H1 (cell line): ENCODE measurements at regions not wholly inside any gene's neighbourhood (a gene's known extent, or its start where the extent isn't known, plus 50 kb on each side); places are given as distances from the start of the nearest gene placed in this dataset.
A peak's percentile ranks its signal among the peaks of the same experiment; 100 is the strongest.

Experiments used
- CTCF ChIA-PET: fragments of 300-600 bp; sonication (Branson Sonifier 250); formaldehyde crosslinking; loops from one replicate; lab custom pipeline; 2021; ENCODE audit not compliant: partially characterized antibody; lab: Charles Lee
- POLR2A ChIA-PET: fragments of 300-600 bp; sonication (Branson Sonifier 250); formaldehyde crosslinking; loops from one replicate; lab custom pipeline; 2021; ENCODE audit warnings: inconsistent platforms; ENCODE audit not compliant: partially characterized antibody; lab: Charles Lee
- DNase-seq, 2 experiments: peaks; one replicate each; pipeline versions ENCODE4 v3.0.0 to v3.0.0-alpha.2; 2010 to 2022; ENCODE audit warnings: low spot score in 2 of 2, low read depth in 1 of 2, mixed read lengths in 1 of 2
- FAIRE-seq: peaks from 2 replicates; lab custom pipeline; 2011; peaks lifted over from hg19 to GRCh38; lab: Jason Lieb, UNC
- H2AFZ ChIP-seq: 2 replicates; pipeline ENCODE4 v1.8.1; 2012; ENCODE audit warnings: low read length, inconsistent platforms
- H2AK5ac ChIP-seq: 2 replicates; pipeline ENCODE4 v1.6.1; 2013; ENCODE audit warnings: low read depth, low read length
- H2BK120ac ChIP-seq: replicated peaks from 2 replicates; pipeline ENCODE3; 2013; ENCODE audit warnings: low read depth, low read length, inconsistent platforms
- H2BK12ac ChIP-seq: 2 replicates; pipeline ENCODE4 v1.6.1; 2013; ENCODE audit warnings: low read depth, low read length
- H2BK15ac ChIP-seq: 2 replicates; pipeline ENCODE4 v1.6.1; 2013; ENCODE audit warnings: low read length
- H2BK20ac ChIP-seq: 2 replicates; pipeline ENCODE4 v1.6.1; 2013; ENCODE audit warnings: low read length
- H2BK5ac ChIP-seq: 2 replicates; pipeline ENCODE4 v1.6.1; 2013; ENCODE audit warnings: low read depth, low read length
- H3K14ac ChIP-seq: 2 replicates; pipeline ENCODE4 v1.6.1; 2013; ENCODE audit warnings: inconsistent platforms; ENCODE audit not compliant: insufficient read length
- H3K18ac ChIP-seq: 2 replicates; pipeline ENCODE4 v1.6.1; 2013; ENCODE audit warnings: low read length; ENCODE audit errors: extremely low read depth
- H3K23ac ChIP-seq: 2 replicates; pipeline ENCODE4 v1.6.1; 2013; ENCODE audit warnings: inconsistent platforms; ENCODE audit not compliant: insufficient read length
- H3K23me2 ChIP-seq: 2 replicates; pipeline ENCODE4 v1.6.1; 2013; ENCODE audit warnings: low read depth, low read length
- H3K27ac ChIP-seq: 2 replicates; pipeline ENCODE4 v1.6.1; 2011; ENCODE audit warnings: low read depth, low read length, inconsistent platforms
- H3K27me3 ChIP-seq, 4 experiments: replicated peaks in 1 of 4; 1 replicate in 1 of 4; 2 replicates in 3 of 4; pipeline versions ENCODE4 v1.6.1 to v1.8.1; 2011 to 2013; ENCODE audit warnings: low read length in 3 of 4, mild to moderate bottlenecking in 3 of 4, inconsistent platforms in 2 of 4, mixed read lengths in 2 of 4, moderate library complexity in 1 of 4; ENCODE audit not compliant: control insufficient read depth in 3 of 4, insufficient read depth in 3 of 4; ENCODE audit errors: extremely low read depth in 1 of 4
- H3K36me3 ChIP-seq, 4 experiments: 2 replicates each; pipeline versions ENCODE4 v1.6.1 to v1.8.1; 2011 to 2013; ENCODE audit warnings: mild to moderate bottlenecking in 4 of 4, low read length in 3 of 4, moderate library complexity in 2 of 4, control low read depth in 1 of 4, inconsistent platforms in 1 of 4; ENCODE audit not compliant: insufficient read depth in 4 of 4, control insufficient read depth in 2 of 4
- H3K4ac ChIP-seq: replicated peaks from 2 replicates; pipeline ENCODE3; 2013; ENCODE audit warnings: low read length, low read depth, mixed read lengths, inconsistent platforms; ENCODE audit not compliant: insufficient read length
- H3K4me1 ChIP-seq, 4 experiments: replicated peaks in 1 of 4; 1 replicate in 1 of 4; 2 replicates in 3 of 4; pipeline versions ENCODE4 v1.6.1 to v1.8.1; 2011 to 2013; ENCODE audit warnings: low read length in 3 of 4, inconsistent platforms in 2 of 4, mixed read lengths in 1 of 4; ENCODE audit not compliant: insufficient read depth in 4 of 4, control insufficient read depth in 3 of 4
- H3K4me2 ChIP-seq, 2 experiments: 2 replicates each; pipeline versions ENCODE4 v1.6.1 to v1.8.1; 2011 to 2013; ENCODE audit warnings: low read depth in 2 of 2, low read length in 2 of 2, control low read depth in 1 of 2, inconsistent platforms in 1 of 2, mild to moderate bottlenecking in 1 of 2; ENCODE audit not compliant: insufficient read depth in 1 of 2
- H3K4me3 ChIP-seq, 4 experiments: fragments of 200-600, 300-600 bp in 1 of 4; sonication (generic), shearing (Covaris generic), sonication (Bioruptor Twin) in 1 of 4; 2 replicates each; pipeline versions ENCODE4 v1.5.1 to v1.8.1; 2011 to 2016; ENCODE audit warnings: low read length in 4 of 4, low read depth in 3 of 4, control low read depth in 2 of 4, inconsistent platforms in 2 of 4, mild to moderate bottlenecking in 2 of 4, mixed read lengths in 1 of 4, moderate library complexity in 1 of 4; ENCODE audit not compliant: insufficient read depth in 2 of 4; ENCODE audit errors: extremely low read depth in 1 of 4
- H3K56ac ChIP-seq: replicated peaks from 2 replicates; pipeline ENCODE3; 2013; ENCODE audit warnings: low read depth, mild to moderate bottlenecking, mixed read lengths, low read length, inconsistent platforms; ENCODE audit not compliant: insufficient read length
- H3K79me1 ChIP-seq: 2 replicates; pipeline ENCODE4 v1.6.1; 2013; ENCODE audit warnings: low read depth, low read length, control low read depth
- H3K79me2 ChIP-seq, 2 experiments: 2 replicates each; pipeline versions ENCODE4 v1.6.1 to v1.8.1; 2012 to 2013; ENCODE audit warnings: low read length in 2 of 2, mild to moderate bottlenecking in 2 of 2, inconsistent platforms in 1 of 2; ENCODE audit not compliant: insufficient read depth in 2 of 2, control insufficient read depth in 1 of 2
- H3K9ac ChIP-seq, 4 experiments: replicated peaks in 1 of 4; 1 replicate in 1 of 4; 2 replicates in 3 of 4; pipeline versions ENCODE4 v1.6.1 to v1.8.1; 2011 to 2013; ENCODE audit warnings: low read depth in 3 of 4, low read length in 3 of 4, control low read depth in 2 of 4, mild to moderate bottlenecking in 2 of 4, moderate library complexity in 2 of 4, inconsistent platforms in 1 of 4; ENCODE audit errors: extremely low read depth in 1 of 4
- H3K9me3 ChIP-seq, 2 experiments: 2 replicates each; pipeline versions ENCODE4 v1.6.1 to v1.8.1; 2012 to 2013; ENCODE audit warnings: mild to moderate bottlenecking in 2 of 2, moderate library complexity in 2 of 2, control low read depth in 1 of 2, inconsistent platforms in 1 of 2, low read depth in 1 of 2, low read length in 1 of 2, mixed read lengths in 1 of 2; ENCODE audit not compliant: insufficient read depth in 2 of 2
- H4K20me1 ChIP-seq, 2 experiments: replicated peaks in 1 of 2; 2 replicates each; pipeline versions ENCODE3 to v1.8.1; 2011 to 2013; ENCODE audit warnings: inconsistent platforms in 2 of 2, low read length in 2 of 2, mild to moderate bottlenecking in 1 of 2; ENCODE audit not compliant: insufficient read depth in 2 of 2, control insufficient read depth in 1 of 2
- H4K5ac ChIP-seq: 2 replicates; pipeline ENCODE4 v1.6.1; 2013; ENCODE audit warnings: low read length, low read depth, mixed read lengths, inconsistent platforms; ENCODE audit not compliant: insufficient read length
- H4K8ac ChIP-seq: 2 replicates; pipeline ENCODE4 v1.8.0; 2013; ENCODE audit warnings: mild to moderate bottlenecking, moderate library complexity, low read length, inconsistent platforms; ENCODE audit not compliant: insufficient read depth; ENCODE audit errors: extremely low read depth
- H4K91ac ChIP-seq: replicated peaks from 2 replicates; pipeline ENCODE3; 2013; ENCODE audit warnings: low read length, mixed read lengths, inconsistent platforms; ENCODE audit not compliant: insufficient read length
- CREB1 ChIP-seq: IDR thresholded peaks from 2 replicates; pipeline ENCODE4 v1.6.1; 2012; ENCODE audit warnings: inconsistent platforms
- CTCF ChIP-seq, 3 experiments: IDR thresholded peaks; 1 replicate in 2 of 3; 2 replicates in 1 of 3; pipeline versions ENCODE4 v1.5.1 to v1.6.1; 2011; ENCODE audit warnings: low read length in 3 of 3, mild to moderate bottlenecking in 3 of 3, inconsistent platforms in 2 of 3, low read depth in 1 of 3, moderate library complexity in 1 of 3; ENCODE audit not compliant: insufficient read depth in 1 of 3; ENCODE audit errors: control extremely low read depth in 1 of 3
- HDAC2 ChIP-seq, 2 experiments: fragments of 300-600 bp in 1 of 2; sonication (generic) in 1 of 2; IDR thresholded peaks; 2 replicates each; pipeline ENCODE4 v1.6.1; 2011 to 2012; ENCODE audit warnings: low read depth in 2 of 2, low read length in 2 of 2, mild to moderate bottlenecking in 2 of 2, moderate library complexity in 2 of 2, borderline replicate concordance in 1 of 2, inconsistent platforms in 1 of 2
- KDM4A ChIP-seq: IDR thresholded peaks from one replicate; pipeline ENCODE4 v1.7.1; 2012; ENCODE audit warnings: low read depth, mild to moderate bottlenecking, moderate library complexity, low read length, inconsistent platforms; ENCODE audit not compliant: severe bottlenecking
- PHF8 ChIP-seq: fragments of 200-600 bp; sonication (generic); conservative IDR thresholded peaks from 2 replicates; pipeline ENCODE4 v1.7.1; 2012; ENCODE audit warnings: low read depth, mild to moderate bottlenecking, inconsistent platforms, low read length, moderate library complexity
- RBBP5 ChIP-seq: IDR thresholded peaks from 2 replicates; pipeline ENCODE4 v1.7.1; 2012; ENCODE audit warnings: low read depth, mild to moderate bottlenecking, inconsistent platforms, low read length, moderate library complexity, borderline replicate concordance
- SIRT6 ChIP-seq: IDR thresholded peaks from one replicate; pipeline ENCODE4 v1.7.1; 2012; ENCODE audit warnings: low read length, inconsistent platforms
- SIX5 ChIP-seq: IDR thresholded peaks from 2 replicates; pipeline ENCODE4 v1.6.1; 2011; ENCODE audit warnings: mild to moderate bottlenecking, low read depth, low read length
- WGBS, 2 experiments: shearing (Covaris generic) in 1 of 2; methylation state at CpG; one replicate each; pipeline versions ENCODE4 v1.1.6 to v1.1.7; 2013 to 2015; ENCODE audit warnings: low lambda C conversion rate in 2 of 2, mixed read lengths in 2 of 2, inconsistent platforms in 1 of 2, low coverage in 1 of 2, missing lambda C conversion rate in 1 of 2; ENCODE audit not compliant: insufficient replicate concordance in 2 of 2, insufficient coverage in 1 of 2, insufficient read length in 1 of 2; ENCODE audit errors: extremely low coverage in 1 of 2, missing lambda C conversion rate in 1 of 2; 5-methylcytosine and 5-hydroxymethylcytosine counted together

GRCh38 chr9:134976403-134976802 is 58.7 kb upstream of the FCN1 start:
- H4K20me1 ChIP-seq, result no peaks in the 10 kb centered on the region
- TF ChIP-seq CREB1 (no peak), HDAC2 (IDR thresholded peaks at IDR 0.05; ENCODE audit: borderline replicate concordance in 1 of 2, low read depth in 2 of 2, low read length in 2 of 2) (no peak), KDM4A (no peak), PHF8 (no peak), SIRT6 (no peak), SIX5 (no peak), CTCF (IDR thresholded peaks at IDR 0.05; ENCODE audit: control extremely low read depth in 1 of 3, insufficient read depth in 1 of 3, low read depth in 1 of 3, low read length in 3 of 3) (no peak), RBBP5 (no peak)

More at GRCh38 chr9:134976403-134976802, 58.7 kb upstream of the FCN1 start:
- H4K5ac ChIP-seq, result no peak overlapping the region
- no peak overlapping the region for H4K8ac ChIP-seq
- H3K4me1 ChIP-seq, result peaks cover 0 to 12% (median 3%) of the 10 kb centered on the region in 4 experiments; a peak in 3 of 7 replicates
- no peak overlapping the region for H2BK120ac ChIP-seq
- H2BK15ac ChIP-seq, result no peak overlapping the region
- DNase-seq (no peak), FAIRE-seq (no peak)
- no peak overlapping the region for H3K56ac ChIP-seq
- no peak overlapping the region for H3K4ac ChIP-seq
- WGBS, 2 experiments, result 87% methylated on average over 1 of the region's 1 CpG; no CpG with 5 or more reads in 1 of the 2 experiments
- H3K14ac ChIP-seq, result no peak overlapping the region
- POLR2A ChIA-PET, result no interaction called here
- no peak overlapping the region for H3K23ac ChIP-seq
- no peaks in the 10 kb centered on the region for H3K9me3 ChIP-seq
- H3K9ac ChIP-seq, result no peak overlapping the region
- H2AFZ ChIP-seq, result no peak overlapping the region
- H2AK5ac ChIP-seq, result no peak overlapping the region
- H3K79me2 ChIP-seq, result no peaks in the 10 kb centered on the region
- no peaks in the 10 kb centered on the region; the same call in 1 of the 2 replicates for H3K23me2 ChIP-seq
- H3K4me3 ChIP-seq, result no peak overlapping the region
- no peaks in the 10 kb centered on the region; a peak in 2 of 7 replicates for H3K27me3 ChIP-seq
- H4K91ac ChIP-seq, result no peak overlapping the region
- H3K18ac ChIP-seq, result no peak overlapping the region
- H3K79me1 ChIP-seq, result no peaks in the 10 kb centered on the region
- no peaks in the 10 kb centered on the region for H3K36me3 ChIP-seq
- peak overlapping the region; percentile 99 for H2BK20ac ChIP-seq
- peak overlapping the region; percentile 53; the same call in 1 of the 2 replicates for H2BK12ac ChIP-seq
- H2BK5ac ChIP-seq, result peak overlapping the region; percentile 75; the same call in 1 of the 2 replicates
- H3K4me2 ChIP-seq, result no peak overlapping the region
- CTCF ChIA-PET, result interaction anchor here (0.5 kb wide), 1 partner anchor 412 kb away, joined by 3 read pairs; no protein-coding TSS in a partner anchor
- no peak overlapping the region for H3K27ac ChIP-seq
